Chondrocyte (in vitro differentiated cells): ENCODE measurements at regions not wholly inside any gene's neighbourhood (a gene's known extent, or its start where the extent isn't known, plus 50 kb on each side); places are given as distances from the start of the nearest gene placed in this dataset.

Experiments used
- DNase-seq: peaks from one replicate; pipeline ENCODE4 v3.0.0; 2021; ENCODE audit warnings: mixed read lengths, low spot score
- H3K27ac Mint-ChIP-seq: one replicate; pipeline ENCODE4 v1.8.0; 2021; ENCODE audit warnings: mild to moderate bottlenecking, moderate library complexity, mixed read lengths; ENCODE audit not compliant: unreplicated experiment
- H3K27me3 Mint-ChIP-seq: 2 replicates; pipeline ENCODE4 v1.8.0; 2021; ENCODE audit warnings: low read depth, mixed read lengths
- H3K36me3 Mint-ChIP-seq: 2 replicates; pipeline ENCODE4 v1.8.0; 2021; ENCODE audit warnings: low read depth, mixed read lengths
- H3K4me1 Mint-ChIP-seq: 2 replicates; pipeline ENCODE4 v1.8.0; 2021; ENCODE audit warnings: low read depth, mild to moderate bottlenecking, mixed read lengths
- H3K4me3 Mint-ChIP-seq: one replicate; pipeline ENCODE4 v1.8.0; 2021; ENCODE audit warnings: mild to moderate bottlenecking, moderate library complexity, mixed read lengths; ENCODE audit not compliant: unreplicated experiment
- H3K9me3 Mint-ChIP-seq: 2 replicates; pipeline ENCODE4 v1.8.0; 2021; ENCODE audit warnings: low read depth, mixed read lengths
- TF ChIP-seq, protein P1 (sequence below): fragments of 200-600 bp; sonication (generic); IDR thresholded peaks from 2 replicates; pipeline ENCODE4 v1.5.0; 2021; ENCODE audit warnings: antibody characterized with exemption, mild to moderate bottlenecking, moderate library complexity

DNA sequence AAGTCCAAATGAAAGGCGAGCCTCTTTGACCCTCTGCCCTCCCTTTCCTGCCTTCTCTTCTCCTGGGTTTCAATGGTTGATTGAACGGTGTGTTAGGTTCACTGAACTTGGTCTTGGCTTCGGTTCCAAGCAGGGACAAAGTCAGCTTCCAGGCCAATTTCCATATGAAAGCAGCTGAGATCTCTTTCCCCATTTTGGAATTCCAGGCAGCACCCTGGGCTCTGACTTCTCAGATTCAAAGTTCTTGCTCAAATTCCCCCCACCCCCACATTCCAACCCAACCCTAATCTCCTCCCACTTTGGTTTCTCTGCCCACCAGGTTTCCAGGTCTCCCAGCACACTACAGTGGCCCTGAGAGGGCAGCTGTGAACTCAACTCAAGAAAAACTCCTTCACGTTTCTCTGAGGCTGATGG lies 231.0 kb downstream of the INSIG2 start:
- Mint-ChIP-seq H3K27me3 (peaks cover 25% of the 10 kb centered on the region), H3K9me3 (peaks cover 9% of the 10 kb centered on the region), H3K4me1 (no peaks in the 10 kb centered on the region), H3K4me3 (no peak overlapping the region), H3K36me3 (no peaks in the 10 kb centered on the region), H3K27ac (no peak overlapping the region)
- TF ChIP-seq, protein P1, sequence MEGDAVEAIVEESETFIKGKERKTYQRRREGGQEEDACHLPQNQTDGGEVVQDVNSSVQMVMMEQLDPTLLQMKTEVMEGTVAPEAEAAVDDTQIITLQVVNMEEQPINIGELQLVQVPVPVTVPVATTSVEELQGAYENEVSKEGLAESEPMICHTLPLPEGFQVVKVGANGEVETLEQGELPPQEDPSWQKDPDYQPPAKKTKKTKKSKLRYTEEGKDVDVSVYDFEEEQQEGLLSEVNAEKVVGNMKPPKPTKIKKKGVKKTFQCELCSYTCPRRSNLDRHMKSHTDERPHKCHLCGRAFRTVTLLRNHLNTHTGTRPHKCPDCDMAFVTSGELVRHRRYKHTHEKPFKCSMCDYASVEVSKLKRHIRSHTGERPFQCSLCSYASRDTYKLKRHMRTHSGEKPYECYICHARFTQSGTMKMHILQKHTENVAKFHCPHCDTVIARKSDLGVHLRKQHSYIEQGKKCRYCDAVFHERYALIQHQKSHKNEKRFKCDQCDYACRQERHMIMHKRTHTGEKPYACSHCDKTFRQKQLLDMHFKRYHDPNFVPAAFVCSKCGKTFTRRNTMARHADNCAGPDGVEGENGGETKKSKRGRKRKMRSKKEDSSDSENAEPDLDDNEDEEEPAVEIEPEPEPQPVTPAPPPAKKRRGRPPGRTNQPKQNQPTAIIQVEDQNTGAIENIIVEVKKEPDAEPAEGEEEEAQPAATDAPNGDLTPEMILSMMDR, result no peak
- DNase-seq, result no peak

DNA sequence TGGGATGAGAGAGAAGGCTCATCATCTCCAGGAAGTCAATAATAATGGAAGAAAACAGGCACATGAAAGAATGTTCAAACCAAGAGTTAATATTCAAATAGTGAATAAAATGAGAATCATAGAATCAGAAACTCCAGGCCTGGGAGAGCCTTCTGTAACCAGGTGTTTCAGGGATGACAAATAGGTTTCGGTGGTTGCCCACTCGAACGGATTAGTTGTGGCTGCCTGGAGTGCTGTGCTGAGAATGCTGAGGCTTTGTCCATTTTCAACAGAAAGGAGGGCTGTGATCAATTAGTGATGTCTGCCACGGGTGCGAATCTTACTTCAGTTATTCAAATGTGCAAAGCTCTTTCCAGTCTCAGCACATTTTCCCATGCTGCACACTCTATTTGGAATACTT lies 227.3 kb downstream of the INSIG2 start:
- H3K36me3 Mint-ChIP-seq, result no peaks in the 10 kb centered on the region
- TF ChIP-seq, protein P1, result no peak
- no peak for DNase-seq
- H3K27ac Mint-ChIP-seq, result no peak overlapping the region
- peaks cover 4% of the 10 kb centered on the region for H3K9me3 Mint-ChIP-seq
- no peak overlapping the region for H3K4me3 Mint-ChIP-seq
- no peaks in the 10 kb centered on the region for H3K4me1 Mint-ChIP-seq
- H3K27me3 Mint-ChIP-seq, result peaks cover 32% of the 10 kb centered on the region

DNA sequence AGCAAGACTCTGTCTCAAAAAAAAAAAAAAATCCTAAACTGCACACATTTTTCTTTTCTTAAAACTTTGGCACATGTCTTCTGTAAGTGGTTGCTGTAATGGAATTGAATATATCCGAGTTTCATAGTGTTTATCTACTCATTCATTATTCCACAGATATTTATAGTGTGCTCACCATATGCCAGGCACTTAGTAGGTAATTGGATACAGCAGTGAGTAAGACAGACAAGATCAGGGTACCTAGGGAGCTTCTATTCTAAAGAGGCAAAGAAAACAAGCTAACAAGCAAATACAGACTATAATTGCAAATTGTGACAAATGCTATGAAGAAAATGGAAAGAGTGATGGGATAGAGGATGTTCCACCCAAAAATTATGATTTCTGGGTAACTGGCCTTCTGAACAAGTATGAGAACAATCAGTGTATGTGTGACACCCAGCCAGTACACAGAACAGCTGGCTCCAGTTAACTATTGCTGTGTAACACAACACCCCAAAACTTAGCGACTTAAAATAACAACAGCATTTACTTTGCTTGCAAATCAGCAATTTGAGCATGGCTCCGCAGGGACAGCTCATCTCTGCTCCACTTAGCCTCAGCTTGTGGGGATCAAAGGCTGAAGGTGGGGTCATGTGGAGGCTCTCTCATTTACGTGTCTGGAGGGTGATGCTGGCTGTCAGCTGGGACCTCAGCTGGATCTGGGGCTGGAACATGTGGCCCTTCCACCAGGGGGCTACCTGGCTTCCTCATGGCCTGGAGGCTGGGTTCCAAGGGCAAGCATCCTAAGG lies 224.9 kb downstream of the INSIG2 start:
- Mint-ChIP-seq H3K4me1 (peaks cover 2% of the 10 kb centered on the region), H3K4me3 (no peak overlapping the region), H3K9me3 (peaks cover 4% of the 10 kb centered on the region), H3K36me3 (no peaks in the 10 kb centered on the region), H3K27me3 (peaks cover 25% of the 10 kb centered on the region), H3K27ac (no peak overlapping the region)
- TF ChIP-seq, protein P1, result no peak
- no peak for DNase-seq

DNA sequence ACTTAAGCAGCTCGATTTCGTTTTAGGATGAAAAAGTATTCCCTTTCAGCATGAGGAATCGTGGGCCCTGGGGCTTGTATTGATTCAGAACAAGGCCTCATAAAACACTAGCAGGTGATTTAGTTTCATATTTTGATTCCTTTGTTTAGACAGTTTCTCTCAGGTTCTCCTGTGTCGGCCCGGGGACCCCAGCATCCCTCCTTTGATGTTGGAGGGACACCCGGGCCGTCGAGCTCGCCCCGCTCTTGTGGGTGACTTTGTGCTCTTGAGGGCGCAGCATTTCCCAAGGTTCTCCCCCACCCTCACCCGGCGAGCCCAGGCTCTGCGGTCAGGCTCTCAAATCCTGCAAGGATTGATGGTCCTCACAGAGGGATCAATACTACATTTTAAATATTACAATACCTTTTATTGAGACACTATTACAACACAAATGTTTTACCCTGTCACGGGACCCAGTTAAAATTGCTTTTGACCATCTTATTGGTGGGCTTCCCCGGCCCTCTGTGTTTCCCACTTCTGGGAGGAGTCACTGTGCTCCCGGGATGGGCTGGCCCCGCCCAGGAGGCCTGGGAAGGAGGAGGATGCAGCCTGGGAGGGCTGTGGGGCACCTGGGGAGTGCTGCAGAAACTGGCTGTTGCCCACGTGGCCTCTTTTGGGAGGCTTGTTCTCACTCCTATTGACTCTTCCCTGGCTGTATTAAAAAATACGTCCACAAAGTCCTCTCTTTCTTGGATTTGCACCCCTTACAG lies 222.6 kb downstream of the INSIG2 start:
- H3K27ac Mint-ChIP-seq, result peak overlapping the region; percentile 28
- TF ChIP-seq, protein P1, result no peak
- peak overlapping the region; percentile 74 for H3K4me3 Mint-ChIP-seq
- DNase-seq, result no peak
- no peaks in the 10 kb centered on the region for H3K36me3 Mint-ChIP-seq
- peaks cover 2% of the 10 kb centered on the region for H3K4me1 Mint-ChIP-seq
- peaks cover 34% of the 10 kb centered on the region for H3K27me3 Mint-ChIP-seq
- H3K9me3 Mint-ChIP-seq, result peaks cover 4% of the 10 kb centered on the region

DNA sequence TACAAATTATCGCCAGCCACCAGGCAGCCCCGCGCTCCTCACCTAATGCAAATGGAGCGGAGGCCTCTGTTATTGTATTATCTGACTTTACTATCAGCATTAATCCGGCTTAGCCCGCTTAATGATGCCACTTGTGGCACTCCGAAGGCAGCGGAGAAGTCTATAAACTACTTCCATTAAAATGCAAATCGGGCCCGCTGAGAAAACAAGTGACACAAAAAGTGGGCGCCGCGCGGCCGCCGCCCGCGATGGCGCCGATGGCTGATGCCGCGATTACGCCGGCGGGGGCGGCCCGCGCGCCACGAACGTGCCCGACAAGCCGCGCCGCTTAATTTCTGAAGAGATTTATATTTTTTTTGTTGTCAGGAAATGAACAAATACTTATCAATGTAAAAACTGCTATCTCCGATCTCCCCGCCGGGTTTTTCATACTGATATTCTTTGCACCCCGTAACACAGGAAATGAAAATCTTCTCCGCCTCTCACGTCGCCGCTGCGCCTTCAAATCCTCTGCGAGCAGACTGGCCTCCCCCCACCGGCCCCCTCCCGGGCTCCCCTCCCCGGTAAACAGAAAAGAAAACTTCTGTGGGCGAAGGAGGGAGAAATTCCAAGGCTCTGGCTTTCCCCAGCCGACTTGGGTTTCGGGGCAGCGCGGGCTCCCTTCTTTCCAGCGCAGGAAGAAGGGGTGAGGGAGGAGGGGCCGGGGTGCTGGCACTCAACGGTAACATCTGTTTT lies 221.8 kb downstream of the INSIG2 start:
- TF ChIP-seq, protein P1, result no peak
- H3K4me1 Mint-ChIP-seq, result peaks cover 2% of the 10 kb centered on the region
- H3K27me3 Mint-ChIP-seq, result peaks cover 30% of the 10 kb centered on the region
- H3K9me3 Mint-ChIP-seq, result peaks cover 4% of the 10 kb centered on the region
- no peaks in the 10 kb centered on the region for H3K36me3 Mint-ChIP-seq
- peak overlapping the region; percentile 77 for H3K27ac Mint-ChIP-seq
- H3K4me3 Mint-ChIP-seq, result peak overlapping the region; percentile 74
- DNase-seq, result no peak
